Upper lobe of right lung (tissue), 1 donor: ENCODE measurements at regions not wholly inside any gene's neighbourhood (a gene's known extent, or its start where the extent isn't known, plus 50 kb on each side); places are given as distances from the start of the nearest gene placed in this dataset.

Experiments
- ATAC-seq: fragments of 200-7000 bp; cut with Tn5 transposase; one replicate; pipeline ENCODE4 v1.9.1; 2020; ENCODE audit warnings: mild to moderate bottlenecking, moderate library complexity
- DNase-seq: peaks from one replicate; pipeline ENCODE4 v3.0.0-alpha.2; 2020
- H3K27ac ChIP-seq: fragments of 200-600 bp; one replicate; pipeline ENCODE4 v1.8.0; 2022
- H3K27me3 ChIP-seq: fragments of 200-600 bp; one replicate; pipeline ENCODE4 v1.8.0; 2022; ENCODE audit warnings: mild to moderate bottlenecking
- H3K36me3 ChIP-seq: fragments of 200-600 bp; one replicate; pipeline ENCODE4 v1.8.0; 2022
- H3K4me1 ChIP-seq: fragments of 200-600 bp; one replicate; pipeline ENCODE4 v1.8.0; 2022
- H3K4me3 ChIP-seq: fragments of 200-600 bp; one replicate; pipeline ENCODE4 v1.8.0; 2022; ENCODE audit warnings: mild to moderate bottlenecking
- H3K9me3 ChIP-seq: fragments of 200-600 bp; one replicate; pipeline ENCODE4 v1.8.0; 2022
- intact Hi-C: fragments of 100-400 bp; cut with DNase I; formaldehyde crosslinking; loops from one replicate; pipeline ENCODE4 v1.11.0; 2022
- TF ChIP-seq, protein P1 (sequence below): fragments of 200-600 bp; IDR thresholded peaks from one replicate; pipeline ENCODE4 v1.8.0; 2022; ENCODE audit warnings: antibody characterized with exemption
- donor health status: DM: no; HTN: yes; CAD: no; lungs with severe emphysema.

DNA sequence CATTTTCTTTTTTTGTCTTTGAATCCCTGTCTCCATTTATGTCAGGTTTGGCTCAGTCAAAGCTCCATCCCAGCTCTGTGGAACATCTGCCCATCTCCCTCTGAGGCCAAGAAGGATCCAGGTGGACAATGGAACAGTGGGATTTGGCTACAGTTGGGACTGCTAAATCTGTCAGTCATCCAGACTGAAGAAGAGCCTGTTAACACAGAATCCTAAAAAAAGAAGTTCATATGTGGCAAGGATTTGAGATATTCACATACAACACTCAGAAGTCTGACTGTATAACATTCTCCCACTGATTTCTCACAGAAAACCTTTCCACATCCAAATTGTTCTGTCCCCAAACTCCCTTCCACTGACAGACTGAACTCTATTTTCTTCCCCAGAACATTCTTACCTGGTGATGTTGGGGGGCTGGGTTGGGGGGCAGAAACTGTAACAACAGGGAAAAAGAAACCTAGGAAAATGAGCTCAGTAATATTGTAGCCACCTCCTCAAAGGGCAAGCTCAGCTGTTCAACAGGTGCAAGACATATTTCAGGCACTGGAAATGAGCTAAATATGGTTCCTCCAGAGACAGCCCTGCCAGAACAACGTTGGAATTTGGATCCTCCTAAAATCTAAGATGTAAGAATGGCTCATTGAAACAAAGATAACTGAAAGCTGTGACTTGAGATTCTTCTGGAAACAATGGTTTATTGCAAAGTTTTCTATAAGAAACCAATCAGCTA lies 301.5 kb upstream of the CDH5 start:
- Histone ChIP-seq H3K36me3 (no peaks in the 10 kb centered on the region), H3K4me3 (no peak overlapping the region), H3K27me3 (no peaks in the 10 kb centered on the region), H3K27ac (no peak overlapping the region), H3K9me3 (no peaks in the 10 kb centered on the region), H3K4me1 (no peaks in the 10 kb centered on the region)
- DNase-seq (no peak), ATAC-seq (no peak)
- TF ChIP-seq, protein P1, sequence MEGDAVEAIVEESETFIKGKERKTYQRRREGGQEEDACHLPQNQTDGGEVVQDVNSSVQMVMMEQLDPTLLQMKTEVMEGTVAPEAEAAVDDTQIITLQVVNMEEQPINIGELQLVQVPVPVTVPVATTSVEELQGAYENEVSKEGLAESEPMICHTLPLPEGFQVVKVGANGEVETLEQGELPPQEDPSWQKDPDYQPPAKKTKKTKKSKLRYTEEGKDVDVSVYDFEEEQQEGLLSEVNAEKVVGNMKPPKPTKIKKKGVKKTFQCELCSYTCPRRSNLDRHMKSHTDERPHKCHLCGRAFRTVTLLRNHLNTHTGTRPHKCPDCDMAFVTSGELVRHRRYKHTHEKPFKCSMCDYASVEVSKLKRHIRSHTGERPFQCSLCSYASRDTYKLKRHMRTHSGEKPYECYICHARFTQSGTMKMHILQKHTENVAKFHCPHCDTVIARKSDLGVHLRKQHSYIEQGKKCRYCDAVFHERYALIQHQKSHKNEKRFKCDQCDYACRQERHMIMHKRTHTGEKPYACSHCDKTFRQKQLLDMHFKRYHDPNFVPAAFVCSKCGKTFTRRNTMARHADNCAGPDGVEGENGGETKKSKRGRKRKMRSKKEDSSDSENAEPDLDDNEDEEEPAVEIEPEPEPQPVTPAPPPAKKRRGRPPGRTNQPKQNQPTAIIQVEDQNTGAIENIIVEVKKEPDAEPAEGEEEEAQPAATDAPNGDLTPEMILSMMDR: no peak
- intact Hi-C loops: no loop called here

DNA sequence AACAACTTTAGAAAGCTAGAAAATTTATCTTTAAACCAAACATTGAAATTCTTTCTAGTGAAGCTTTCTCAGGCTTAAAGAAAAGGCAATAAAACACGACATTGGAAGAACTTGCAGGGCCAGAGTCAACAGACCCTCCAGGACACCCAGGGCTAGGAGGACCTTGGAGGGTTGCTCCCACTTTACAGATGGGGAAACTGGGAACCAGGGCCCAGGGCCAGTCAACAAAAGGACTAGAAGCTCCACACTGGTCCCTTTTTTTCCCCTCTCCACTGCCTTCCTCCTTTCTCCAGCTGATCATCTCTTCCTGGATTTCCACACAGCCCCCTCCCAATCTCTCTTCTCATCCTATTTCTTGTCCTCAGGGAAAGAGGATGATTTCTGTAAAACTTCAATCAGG lies 307.7 kb upstream of the CDH5 start:
- H3K9me3 ChIP-seq: no peaks in the 10 kb centered on the region
- TF ChIP-seq, protein P1: no peak
- intact Hi-C loops: no loop called here
- no peaks in the 10 kb centered on the region for H3K36me3 ChIP-seq
- DNase-seq (no peak), ATAC-seq (no peak)
- H3K27ac ChIP-seq: no peak overlapping the region
- no peaks in the 10 kb centered on the region for H3K27me3 ChIP-seq
- no peak overlapping the region for H3K4me3 ChIP-seq
- H3K4me1 ChIP-seq: no peaks in the 10 kb centered on the region

DNA sequence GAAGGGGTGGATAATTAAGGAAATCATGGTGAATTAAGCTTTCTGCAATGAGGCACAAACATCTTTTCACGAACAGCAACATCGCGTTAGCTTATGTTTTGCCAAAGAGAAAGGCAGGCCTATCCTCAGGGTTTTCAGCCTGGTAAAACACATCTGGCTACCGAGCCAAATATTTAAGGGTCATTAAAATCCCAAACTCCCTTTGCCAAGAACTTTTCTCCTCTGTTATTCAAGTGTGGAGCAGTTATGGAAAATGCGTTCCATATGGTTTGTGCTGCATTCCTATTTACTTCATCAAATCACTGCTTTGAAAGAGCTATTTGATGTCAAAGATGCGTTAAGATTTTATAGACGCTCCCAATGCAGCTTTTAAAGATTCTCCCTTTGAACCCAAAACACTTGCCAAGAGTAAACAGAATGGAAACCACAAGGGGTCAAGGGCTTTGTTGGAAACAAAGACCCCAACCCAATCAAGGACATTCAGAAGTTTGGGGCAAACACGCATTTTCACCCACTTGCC lies 308.3 kb upstream of the CDH5 start:
- ATAC-seq: no peak
- intact Hi-C loops: no loop called here
- no peak for DNase-seq
- TF ChIP-seq, protein P1: no peak
- H3K9me3 ChIP-seq: no peaks in the 10 kb centered on the region
- H3K4me3 ChIP-seq: no peak overlapping the region
- H3K4me1 ChIP-seq: no peaks in the 10 kb centered on the region
- H3K27me3 ChIP-seq: no peaks in the 10 kb centered on the region
- no peak overlapping the region for H3K27ac ChIP-seq
- no peaks in the 10 kb centered on the region for H3K36me3 ChIP-seq

DNA sequence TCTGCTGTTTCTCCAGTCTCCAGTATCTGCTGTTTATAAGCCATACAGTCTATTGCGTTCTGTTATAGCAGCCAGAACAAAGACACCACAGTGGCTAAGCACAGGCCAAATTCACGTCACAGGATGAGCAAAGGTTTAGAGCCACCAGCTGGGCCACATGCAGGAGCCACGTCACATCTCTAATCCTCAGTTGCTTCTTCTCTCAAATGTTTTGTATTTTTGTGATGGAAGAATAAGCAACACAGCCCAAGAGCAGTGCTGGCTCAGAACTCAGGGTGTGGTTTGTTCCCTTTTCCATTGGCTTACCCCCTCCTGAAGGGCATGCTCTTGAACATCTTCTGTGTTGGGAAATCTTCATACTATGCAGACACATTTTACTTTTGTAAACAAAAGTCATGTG lies 309.4 kb upstream of the CDH5 start:
- no peak for ATAC-seq
- TF ChIP-seq, protein P1: no peak
- Histone ChIP-seq H3K27ac (no peak overlapping the region), H3K9me3 (no peaks in the 10 kb centered on the region), H3K27me3 (no peaks in the 10 kb centered on the region), H3K36me3 (no peaks in the 10 kb centered on the region), H3K4me1 (no peaks in the 10 kb centered on the region), H3K4me3 (no peak overlapping the region)
- intact Hi-C loops: no loop called here
- no peak for DNase-seq

DNA sequence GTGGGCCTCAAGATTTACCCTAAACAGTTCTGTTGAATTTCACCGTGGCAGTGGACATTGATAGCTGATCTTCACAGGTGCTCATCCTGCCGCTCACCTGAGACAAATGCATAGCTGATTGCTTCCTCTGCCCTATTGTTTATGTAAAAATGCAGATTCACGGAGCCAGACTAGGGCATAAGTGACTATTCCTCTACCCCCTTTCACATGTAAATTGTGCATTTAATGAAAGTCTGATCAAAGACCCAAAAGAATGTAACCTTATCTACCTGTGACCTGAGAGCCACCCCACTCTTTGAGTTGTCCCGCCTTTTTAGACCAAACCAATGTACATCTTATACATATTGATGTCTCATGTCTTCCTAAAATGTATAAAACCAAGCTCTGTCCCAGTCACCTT lies 312.4 kb upstream of the CDH5 start:
- Histone ChIP-seq H3K36me3 (no peaks in the 10 kb centered on the region), H3K9me3 (no peaks in the 10 kb centered on the region), H3K4me1 (no peaks in the 10 kb centered on the region), H3K27me3 (no peaks in the 10 kb centered on the region), H3K4me3 (no peak overlapping the region), H3K27ac (no peak overlapping the region)
- intact Hi-C loops: no loop called here
- DNase-seq (no peak), ATAC-seq (no peak)
- TF ChIP-seq, protein P1: no peak

DNA sequence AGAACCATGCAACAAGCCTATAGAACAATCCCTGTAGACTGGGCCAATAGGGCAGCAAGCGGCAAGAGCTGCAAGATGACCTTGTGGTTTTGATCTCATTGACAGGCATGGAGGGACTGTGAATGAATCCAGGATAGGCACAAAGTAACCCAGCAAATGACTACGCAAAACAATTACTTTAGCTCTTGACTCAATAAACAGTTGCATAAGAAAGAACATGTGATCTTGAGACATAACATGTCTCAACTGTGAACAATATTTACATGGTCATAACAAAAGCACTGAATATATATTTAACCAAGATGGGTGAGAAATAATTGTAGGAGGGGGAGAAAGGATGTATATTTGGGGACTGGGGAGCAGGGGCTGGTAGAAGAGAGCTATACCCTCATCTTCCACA lies 313.7 kb upstream of the CDH5 start:
- TF ChIP-seq, protein P1: no peak
- no peaks in the 10 kb centered on the region for H3K36me3 ChIP-seq
- no peak overlapping the region for H3K27ac ChIP-seq
- H3K4me3 ChIP-seq: no peak overlapping the region
- ATAC-seq: no peak
- no peaks in the 10 kb centered on the region for H3K27me3 ChIP-seq
- no peaks in the 10 kb centered on the region for H3K4me1 ChIP-seq
- intact Hi-C loops: no loop called here
- no peak for DNase-seq
- no peaks in the 10 kb centered on the region for H3K9me3 ChIP-seq
